Fibroblast of upper back skin (primary cell): ENCODE measurements at regions not wholly inside any gene's neighbourhood (a gene's known extent, or its start where the extent isn't known, plus 50 kb on each side); places are given as distances from the start of the nearest gene placed in this dataset.
"Not testable (repeated sequence)": the region's sequence is repeated elsewhere in the genome, so short reads cannot be mapped to it uniquely, and the experiment has no call there.

Experiments used
- DNase-seq: peaks from one replicate; pipeline ENCODE4 v3.0.0-alpha.2; 2013

DNA sequence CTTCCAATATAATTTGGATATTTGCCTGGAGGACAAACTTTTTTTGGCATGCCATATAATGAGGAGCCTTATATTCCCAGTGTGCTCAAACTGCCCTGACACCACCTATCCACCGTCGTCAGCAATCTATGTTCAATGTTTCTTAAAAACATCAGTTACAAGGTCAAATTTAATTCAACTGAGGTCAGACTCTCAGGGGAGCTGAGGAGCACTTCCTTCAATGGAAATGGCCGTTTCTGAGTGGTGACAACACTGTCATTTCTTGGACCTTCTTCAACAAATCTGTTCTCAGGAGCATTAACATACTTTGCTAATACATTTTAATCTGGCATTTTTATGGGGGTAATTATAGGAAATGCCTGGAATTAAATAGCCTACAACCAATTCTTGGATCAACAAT lies 90.8 kb upstream of the FBXO28 start:
- DNase-seq, result not testable (repeated sequence)

DNA sequence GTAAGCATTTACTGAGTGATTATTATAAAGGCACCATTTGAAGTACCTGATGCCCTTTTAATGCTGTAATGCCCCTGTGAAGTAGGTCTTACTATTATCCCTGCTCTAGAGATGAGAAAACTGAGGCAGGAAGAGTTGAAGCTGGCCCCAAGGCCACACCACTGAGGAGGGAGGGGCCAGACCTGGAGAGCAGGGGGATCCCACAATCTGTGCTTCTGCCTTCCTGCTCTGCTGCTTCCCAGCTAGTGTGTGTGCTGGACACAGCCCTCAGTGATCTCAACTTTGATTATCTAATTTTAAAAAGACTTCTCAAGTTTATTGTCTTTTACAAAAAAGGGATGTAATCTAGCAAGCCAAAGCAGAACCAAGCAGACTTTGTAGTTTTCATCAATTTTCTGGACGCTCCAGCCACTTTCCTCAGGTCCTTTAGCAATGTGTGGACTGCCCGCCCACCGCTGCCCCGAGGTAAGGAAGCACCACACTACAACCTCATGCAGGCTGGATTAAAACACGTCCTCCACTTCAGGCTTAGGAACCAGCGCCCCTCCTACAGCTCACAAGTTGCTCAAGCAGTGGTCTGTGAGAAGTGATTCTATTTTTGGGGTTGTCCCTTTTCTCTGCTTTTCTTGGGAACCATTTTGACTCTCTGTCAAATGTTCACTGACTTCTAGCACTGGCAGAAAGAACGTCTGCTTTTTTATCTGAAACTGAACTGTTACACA lies 91.5 kb upstream of the FBXO28 start:
- DNase-seq, result not testable (repeated sequence)

DNA sequence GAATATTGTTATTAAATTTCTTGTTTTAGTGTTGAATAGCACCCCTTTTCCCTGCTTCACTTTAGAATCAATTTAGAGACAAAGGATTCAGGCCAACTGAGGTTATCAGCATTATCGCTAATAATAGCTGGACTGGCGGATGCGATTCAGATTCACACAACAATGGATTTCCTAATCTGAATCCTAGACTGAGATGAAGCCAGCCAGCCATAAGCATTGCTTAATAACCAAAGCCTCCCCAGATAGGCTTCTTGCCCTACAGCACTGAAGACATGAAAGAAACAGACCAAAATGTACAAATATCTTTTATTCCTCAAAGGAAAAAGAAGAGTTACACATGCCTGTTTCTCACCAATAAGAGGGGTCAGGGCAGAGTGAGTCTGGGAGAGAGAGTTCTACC lies 94.0 kb upstream of the FBXO28 start:
- not testable (repeated sequence) for DNase-seq

DNA sequence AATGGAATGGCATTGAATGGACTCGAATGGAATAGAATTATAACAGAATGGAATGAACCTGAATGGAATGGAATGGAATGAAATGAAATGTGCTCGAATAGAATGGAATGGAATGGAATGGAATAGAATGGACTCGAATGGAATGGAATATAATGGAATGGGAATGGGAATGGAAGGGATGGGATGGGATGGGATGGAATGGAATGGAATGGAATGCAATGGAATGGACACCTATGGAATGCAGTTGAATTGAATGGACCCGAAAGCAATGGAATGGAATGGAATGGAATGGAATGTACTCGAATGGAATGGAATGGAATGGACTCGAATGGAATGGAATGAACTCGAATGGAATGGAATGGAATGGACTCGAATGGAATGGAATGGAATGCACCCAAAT lies 98.1 kb upstream of the FBXO28 start:
- DNase-seq, result not testable (repeated sequence)

DNA sequence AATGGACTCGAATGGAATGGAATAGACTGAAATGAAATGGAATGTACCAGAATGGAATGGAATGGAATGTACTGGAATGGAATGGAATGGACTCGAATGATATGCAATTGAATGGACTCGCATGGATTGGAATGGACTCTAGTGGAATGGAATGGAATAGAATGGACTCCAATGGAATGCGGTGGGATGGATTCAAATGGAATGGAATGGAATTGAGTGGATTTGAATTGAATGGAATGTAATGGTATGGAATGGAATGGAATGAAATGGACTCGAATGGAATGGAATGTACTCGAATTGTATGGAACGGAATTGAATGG lies 99.6 kb upstream of the FBXO28 start:
- no peak for DNase-seq

DNA sequence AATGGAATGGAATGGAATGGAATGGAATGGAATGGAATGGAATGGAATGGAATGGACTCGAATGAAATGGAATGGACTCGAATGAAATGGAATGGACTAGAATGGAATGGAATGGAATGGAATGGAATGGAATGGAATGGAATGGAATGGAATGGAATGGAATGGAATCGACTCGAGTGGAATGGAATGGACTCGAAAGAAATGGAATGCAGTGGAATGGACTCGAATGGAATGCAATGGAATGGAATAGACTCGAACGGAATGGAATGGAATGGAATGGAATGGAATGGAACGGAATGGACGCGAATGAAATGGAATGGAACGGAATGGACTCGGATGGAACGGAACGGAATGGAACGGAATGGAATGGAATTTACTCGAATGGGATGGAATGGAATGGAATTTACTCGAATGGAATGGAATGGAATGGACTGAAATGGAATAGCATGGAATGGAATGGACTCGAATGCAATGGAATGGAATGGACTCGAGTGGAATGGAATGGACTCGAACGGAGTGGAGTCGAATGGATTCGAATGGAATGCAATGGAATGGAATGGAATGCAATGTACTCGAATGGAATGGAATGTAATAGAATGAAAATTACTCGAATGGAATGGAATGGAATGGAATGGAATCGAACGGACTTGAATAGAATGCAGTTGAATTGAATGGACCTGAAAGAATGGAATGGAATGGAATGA lies 100.1 kb upstream of the FBXO28 start:
- DNase-seq, result not testable (repeated sequence)

DNA sequence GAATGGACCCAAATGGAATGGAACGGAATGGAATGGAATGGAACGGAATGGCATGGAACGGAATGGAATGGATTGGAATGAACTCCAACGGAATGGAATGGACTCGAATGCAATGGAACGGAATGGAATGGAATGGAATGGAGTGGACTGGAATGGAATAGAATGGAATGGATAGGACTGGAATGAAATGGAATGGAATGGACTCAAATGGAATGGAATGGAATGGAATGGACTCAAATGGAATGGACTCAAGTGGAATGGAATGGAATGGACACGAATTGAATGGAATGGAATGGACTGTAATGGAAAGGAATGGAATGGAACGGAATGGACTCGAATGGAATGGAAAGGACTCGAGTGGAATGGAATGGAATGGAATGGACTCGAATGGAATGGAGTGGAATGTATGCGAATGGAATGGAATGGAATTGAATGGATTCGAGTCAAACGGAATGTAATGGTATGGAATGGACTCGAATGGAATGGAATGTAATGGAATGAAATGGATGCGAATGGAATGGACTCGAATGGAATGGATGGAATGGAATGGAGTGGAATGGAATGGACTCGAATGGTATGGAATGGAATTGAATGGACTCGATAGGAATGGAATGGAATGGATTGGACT lies 101.0 kb upstream of the FBXO28 start:
- not testable (repeated sequence) for DNase-seq

DNA sequence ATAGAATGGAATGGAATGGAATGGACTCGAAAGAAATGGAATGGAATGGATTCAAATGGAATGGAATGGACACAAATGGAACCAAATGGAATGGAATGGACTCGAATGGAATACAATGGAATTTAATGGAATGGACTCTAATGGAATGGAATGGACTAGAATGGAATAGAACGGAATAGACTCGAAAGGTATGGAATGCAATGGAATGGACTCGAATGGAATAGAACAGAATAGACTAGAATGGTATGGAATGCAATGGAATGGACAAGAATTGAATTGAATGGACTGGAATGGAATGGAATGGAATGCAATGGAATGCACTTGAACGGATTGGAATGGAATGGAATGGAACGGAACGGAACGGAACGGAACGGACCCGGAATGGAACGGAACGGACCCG lies 101.7 kb upstream of the FBXO28 start:
- DNase-seq, result not testable (repeated sequence)

DNA sequence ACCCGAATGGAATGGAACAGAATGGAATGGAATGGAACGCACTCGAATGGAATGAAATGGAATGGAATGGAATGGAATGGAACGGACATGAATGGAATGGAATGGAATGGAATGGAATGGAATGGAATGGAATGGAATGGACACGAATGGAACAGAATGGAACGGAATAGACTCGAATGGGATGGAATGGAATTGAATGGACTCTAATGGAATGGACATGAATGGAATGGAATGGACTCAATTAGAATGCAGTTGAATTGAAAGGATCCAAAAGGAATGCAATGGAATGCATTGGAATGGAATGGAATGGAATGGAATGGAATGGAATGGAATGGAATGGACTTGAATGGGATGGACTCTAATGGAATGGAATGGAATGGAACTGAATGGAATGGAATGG lies 102.2 kb upstream of the FBXO28 start:
- not testable (repeated sequence) for DNase-seq

DNA sequence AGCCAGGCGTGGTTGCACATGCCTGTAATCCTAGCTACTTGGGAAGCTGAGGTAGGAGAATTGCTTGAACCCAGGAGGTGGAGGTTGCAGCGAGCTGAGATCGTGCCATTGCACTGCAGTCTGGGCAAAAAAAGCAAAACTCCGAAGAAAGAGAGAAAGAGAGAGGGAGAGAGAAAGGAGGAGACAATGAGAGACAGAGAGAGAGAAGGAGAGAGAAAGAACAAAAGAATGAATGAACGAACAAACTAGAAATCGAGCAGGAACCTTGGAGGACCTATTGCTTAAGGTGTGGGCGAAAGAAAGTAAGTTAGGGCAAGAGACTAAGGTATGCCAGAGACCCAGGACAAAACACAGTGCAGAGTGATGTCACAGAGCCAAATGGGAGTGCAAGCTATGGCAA lies 102.8 kb upstream of the FBXO28 start:
- DNase-seq, result not testable (repeated sequence)

DNA sequence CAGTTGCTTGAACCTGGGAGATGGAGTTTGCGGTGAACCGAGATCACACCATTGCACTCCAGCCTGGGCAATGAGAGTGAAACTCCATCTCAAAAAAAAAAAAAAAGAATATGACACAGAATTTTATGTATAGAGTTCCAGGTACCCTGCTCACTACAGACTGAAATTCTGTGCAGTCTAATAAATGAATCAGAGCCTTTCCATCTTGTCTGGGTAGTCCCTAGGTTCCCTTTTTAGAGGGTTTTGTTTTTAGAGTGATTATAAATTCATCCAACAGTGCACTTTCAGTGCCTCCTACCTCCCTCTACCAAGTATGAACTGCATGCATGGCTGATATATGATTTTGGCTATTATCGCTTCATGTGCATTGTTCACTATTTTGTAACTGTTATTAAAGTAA lies 107.9 kb upstream of the FBXO28 start:
- DNase-seq, result not testable (repeated sequence)

DNA sequence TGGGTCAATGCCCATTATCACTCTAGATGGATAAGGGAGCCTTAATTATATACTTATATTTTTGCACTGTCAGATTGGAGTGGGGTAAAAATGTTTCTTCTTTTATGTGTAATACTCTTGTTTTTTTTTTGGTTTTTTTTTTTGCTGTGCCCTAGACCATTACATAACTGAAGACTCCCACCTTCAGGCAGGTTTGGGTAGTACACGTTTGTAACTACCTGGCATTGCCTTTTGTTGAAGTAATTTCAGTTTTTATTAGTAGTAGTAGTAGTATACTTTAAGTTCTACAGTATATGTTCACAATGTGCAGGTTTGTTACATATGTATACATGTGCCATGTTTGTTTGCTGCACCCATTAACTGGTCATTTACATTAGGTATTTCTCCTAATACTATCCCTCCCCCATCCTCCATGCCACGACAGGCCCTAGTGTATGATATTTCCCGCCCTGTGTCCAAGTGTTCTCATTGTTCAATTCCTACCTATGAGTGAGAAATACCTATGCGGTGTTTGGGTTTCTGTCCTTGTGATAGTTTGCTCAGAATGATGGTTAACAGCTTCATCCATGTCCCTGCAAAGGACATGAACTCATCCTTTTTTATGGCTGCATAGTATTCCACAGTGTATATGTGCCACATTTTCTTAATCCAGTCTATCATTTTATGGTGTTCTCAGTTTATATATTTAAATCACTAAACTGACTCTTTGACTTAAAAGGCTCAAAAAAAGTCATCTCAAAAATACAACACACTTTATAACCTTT lies 109.2 kb upstream of the FBXO28 start:
- DNase-seq, result not testable (repeated sequence)

DNA sequence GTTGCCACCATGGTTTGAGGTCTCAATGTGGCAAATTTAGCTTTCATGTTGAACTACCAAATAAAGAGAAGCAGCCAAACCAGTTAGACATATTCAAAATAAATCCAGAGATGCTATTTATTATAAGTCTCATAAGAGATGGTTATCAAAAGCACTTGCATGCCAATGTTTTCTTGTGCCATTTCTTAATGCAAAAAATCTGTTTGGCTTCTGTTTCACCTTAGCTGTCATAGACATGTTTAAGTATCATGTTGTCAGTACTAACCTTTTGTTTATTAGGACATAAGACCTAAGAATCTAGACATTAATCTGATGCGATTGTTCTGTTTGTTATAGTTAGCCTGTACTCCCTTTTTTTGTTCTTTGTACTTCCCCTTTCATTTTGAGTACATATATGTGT lies 110.0 kb upstream of the FBXO28 start:
- DNase-seq, result not testable (repeated sequence)

DNA sequence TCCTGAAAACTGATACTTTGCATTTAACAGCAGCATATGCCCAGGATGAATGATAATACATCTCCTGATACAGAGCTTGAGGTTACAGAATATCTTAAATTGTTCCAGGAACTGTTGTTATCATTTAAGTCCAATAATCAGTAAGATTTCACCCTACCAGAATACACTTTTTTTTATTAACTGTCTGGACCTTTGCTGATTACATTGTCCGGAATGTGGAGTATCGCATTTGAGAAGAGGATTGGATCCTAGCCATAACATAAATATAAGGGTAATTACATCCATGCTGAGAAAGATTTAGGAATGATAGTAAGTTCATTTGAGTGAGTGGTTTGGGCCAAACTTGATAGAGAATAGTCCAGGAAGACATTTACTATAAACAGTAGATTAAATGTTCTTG lies 112.2 kb upstream of the FBXO28 start:
- not testable (repeated sequence) for DNase-seq

DNA sequence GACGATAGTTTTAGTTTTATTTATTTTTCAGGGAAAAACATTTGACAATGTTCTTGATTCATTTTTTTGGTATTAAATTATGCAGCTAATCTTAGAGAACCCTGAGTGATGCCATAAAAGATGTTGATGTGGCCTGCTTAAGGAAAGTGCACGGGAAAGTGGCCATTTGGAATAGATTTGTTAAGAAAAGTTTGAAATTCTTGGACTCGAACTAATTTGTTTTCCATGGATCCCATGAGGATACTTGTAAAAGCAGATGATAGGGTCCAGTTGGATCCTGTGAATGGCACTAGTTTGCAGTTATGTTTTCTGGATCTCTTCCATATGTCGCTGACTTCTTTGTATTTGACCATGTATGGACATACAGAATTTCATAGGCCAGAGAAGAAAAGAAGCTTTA lies 114.2 kb upstream of the FBXO28 start:
- peak; percentile 57 for DNase-seq

DNA sequence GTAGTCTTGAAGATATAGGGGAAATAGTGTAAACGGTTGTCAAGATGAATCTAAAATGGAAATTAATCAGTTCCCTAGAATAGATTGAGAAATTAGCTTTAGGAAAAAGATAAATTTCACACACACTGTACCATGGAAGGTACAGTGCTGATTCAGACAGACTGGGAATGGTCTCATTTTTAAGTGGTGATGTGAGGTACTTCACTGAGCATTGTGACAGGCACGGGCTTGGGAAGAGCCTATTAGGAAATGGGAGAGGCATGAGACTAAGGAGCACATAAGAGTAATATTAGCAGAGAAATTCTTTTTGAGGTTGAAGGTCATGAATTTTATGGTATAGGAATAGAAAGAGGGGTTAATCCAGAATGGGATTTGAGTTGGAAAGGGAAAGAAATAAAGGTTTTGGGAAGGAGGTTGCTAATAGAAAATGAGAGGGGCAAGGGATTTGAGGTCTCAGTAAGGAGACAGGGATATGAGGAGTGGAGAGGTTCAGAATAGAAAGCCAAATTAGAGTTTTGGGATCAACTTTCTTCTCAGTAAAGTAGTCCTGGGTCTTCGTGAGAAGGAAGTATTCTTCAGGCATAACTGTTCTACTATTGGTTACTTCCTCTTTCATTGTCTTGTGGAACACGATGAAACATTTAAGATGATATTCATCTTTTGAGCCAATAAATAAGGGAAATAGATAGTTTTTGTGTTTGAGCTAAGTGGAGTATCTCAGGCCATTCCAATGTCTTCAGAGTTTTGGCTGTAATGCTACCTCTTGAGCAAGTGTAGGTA lies 115.0 kb upstream of the FBXO28 start:
- not testable (repeated sequence) for DNase-seq

DNA sequence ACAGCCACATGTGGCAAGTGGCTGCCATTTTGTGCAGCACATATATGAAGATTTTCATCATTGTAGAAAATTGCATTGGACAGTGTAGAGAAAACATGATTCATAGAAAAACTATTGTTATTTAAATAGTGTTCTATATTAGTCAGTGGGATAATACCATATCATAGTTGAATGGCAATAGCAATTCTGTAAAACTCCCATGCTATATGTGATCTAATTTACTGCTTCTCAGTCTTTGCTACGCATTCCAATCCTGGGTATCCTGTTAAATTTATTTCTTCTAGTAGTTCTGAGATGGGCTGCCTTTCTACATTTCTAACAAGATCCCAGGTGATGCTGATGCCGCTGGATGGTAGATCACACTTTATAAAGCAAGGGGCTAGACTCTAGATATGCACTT lies 117.5 kb upstream of the FBXO28 start:
- peak; percentile 61 for DNase-seq

DNA sequence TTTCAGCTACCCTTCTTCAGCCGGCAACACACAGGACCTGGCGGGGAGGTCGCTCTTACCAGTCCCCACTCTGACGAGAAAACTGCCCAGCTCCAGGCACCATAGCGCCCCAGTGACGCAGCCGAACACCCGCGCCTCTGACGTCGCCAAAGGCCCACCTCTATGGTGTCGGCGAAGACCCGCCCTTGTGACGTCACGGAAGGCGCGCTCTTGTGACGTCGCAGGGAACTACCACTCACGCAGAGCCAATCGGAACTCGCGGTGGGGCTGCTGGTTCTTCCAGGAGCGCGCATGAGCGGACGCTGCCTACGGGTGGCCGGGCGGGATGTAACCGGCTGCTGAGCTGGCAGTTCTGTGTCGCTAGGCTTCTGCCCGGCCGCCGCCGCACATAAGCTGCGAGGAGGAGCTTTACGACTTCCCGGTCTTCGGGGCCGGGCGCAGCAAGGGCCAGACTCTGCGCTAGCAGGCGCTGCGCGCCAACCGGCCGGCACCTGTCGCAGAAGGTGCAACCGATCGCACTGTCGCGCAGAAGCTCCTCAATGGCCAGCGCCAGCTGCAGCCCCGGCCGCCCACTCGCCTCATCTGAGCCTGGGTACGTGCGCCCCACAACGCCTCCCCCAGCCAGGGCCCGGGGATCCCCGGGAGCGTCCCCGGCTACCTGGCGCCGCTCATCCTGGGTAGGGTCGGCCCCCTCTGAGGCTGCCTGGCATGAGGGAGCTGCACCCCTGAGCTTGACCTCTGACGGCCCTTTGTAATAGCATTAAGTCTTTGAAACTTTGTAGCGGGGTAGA lies 121.3 kb upstream of the FBXO28 start:
- peak; percentile 99 for DNase-seq

DNA sequence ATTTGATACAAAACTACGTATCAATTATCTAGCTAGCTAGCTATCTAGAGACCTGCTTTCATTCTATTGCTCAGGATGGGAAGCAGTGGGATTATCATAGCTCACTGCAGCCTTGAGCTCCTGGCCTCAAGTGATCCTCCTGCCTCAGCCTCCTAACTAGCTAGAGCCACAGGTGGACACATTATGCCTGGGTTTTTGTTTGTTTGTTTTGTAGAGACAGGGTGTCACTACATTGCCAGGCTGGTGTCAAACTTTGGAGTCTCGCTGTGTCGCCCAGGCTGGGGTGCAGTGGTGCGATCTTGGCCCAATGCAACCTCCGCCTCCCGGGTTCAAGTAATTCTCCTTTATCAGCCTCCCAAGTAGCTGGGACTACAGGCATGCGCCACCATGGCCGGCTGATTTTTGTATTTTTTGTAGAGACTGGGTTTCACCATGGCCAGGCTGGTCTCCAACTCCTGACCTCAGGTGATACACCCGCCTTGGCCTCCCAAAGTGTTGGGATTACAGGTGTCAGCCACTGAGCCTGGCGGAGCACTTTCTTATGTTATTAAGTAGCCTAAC lies 122.5 kb upstream of the FBXO28 start:
- not testable (repeated sequence) for DNase-seq

DNA sequence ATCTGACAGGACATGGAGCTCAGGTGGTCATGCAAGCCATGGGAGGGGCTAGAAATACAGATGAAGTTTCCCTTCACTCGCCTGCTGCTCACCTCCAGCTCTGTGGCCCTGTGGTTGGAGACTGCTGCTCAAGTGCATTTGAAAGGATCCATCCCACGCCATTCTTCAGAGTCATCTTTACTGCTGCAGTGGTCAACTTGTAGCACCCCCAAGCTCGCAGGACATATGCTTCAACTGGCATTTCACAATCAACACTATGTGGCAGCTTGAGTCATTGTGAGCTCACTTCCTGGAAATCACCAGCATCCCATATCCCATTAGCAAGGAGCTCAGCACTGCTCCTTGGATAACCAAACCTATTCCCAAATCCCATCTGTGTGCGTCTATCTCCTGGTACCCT lies 116.2 kb upstream of the TP53BP2 start:
- DNase-seq, result peak; percentile 55

DNA sequence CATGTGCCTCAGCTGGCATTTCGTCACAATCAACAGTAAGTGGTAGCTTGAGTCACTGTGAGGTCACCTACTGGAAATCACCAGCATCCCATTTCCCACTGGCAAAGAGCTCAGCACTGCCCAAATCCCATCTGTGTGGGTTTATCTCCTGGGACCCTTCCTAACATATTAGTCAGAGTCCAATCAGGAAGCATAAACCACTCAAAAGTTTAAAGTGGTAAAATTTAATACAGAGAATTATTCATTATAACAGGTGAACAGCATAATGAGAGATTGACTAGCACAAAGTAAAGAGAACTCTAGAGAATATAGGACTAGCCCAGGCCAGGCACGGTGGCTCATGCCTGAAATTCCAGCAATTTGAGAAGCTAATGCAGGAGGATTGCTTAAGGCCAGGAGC lies 107.1 kb upstream of the TP53BP2 start:
- not testable (repeated sequence) for DNase-seq
